ENCODE measurements at regions not wholly inside any gene's neighbourhood (a gene's known extent, or its start where the extent isn't known, plus 50 kb on each side); places are given as distances from the start of the nearest gene placed in this dataset.

GRCh38 chr2:56099963-56100362 is 83.8 kb upstream of the CCDC85A start:
- DNase-seq (ENCODE audit: insufficient read length, low spot score) (no peak), FAIRE-seq (no peak)

GRCh38 chr2:56100791-56101312 is 82.9 kb upstream of the CCDC85A start:
- FAIRE-seq (no peak), DNase-seq (ENCODE audit: insufficient read length, low spot score) (no peak)
- no peak for TF ChIP-seq POLR2A (IDR thresholded peaks at IDR 0.05; ENCODE audit: low read depth, low read length)

More at GRCh38 chr2:56099963-56100362, 83.8 kb upstream of the CCDC85A start:
- TF ChIP-seq POLR2A (IDR thresholded peaks at IDR 0.05; ENCODE audit: low read depth, low read length) = no peak

- FAIRE-seq (no peak), DNase-seq (ENCODE audit: insufficient read length, low spot score) (no peak)
- no peak for TF ChIP-seq POLR2A (IDR thresholded peaks at IDR 0.05; ENCODE audit: low read depth, low read length)
Observed at GRCh38 chr2:56102098-56102497, 81.7 kb upstream of the CCDC85A start.

GRCh38 chr2:56102866-56103265 is 80.9 kb upstream of the CCDC85A start:
- DNase-seq (ENCODE audit: insufficient read length, low spot score) (no peak), FAIRE-seq (no peak)
- no peak for TF ChIP-seq POLR2A (IDR thresholded peaks at IDR 0.05; ENCODE audit: low read depth, low read length)

- FAIRE-seq (no peak), DNase-seq (ENCODE audit: insufficient read length, low spot score) (no peak)
- no peak for TF ChIP-seq POLR2A (IDR thresholded peaks at IDR 0.05; ENCODE audit: low read depth, low read length)
Observed at GRCh38 chr2:56104962-56105361, 78.8 kb upstream of the CCDC85A start.

GRCh38 chr2:56107502-56108220 is 76.1 kb upstream of the CCDC85A start:
- no peak for FAIRE-seq
- no peak for TF ChIP-seq POLR2A (IDR thresholded peaks at IDR 0.05; ENCODE audit: low read depth, low read length)
- no peak for DNase-seq (ENCODE audit: insufficient read length, low spot score)

- no peak for DNase-seq (ENCODE audit: insufficient read length, low spot score)
- no peak for TF ChIP-seq POLR2A (IDR thresholded peaks at IDR 0.05; ENCODE audit: low read depth, low read length)
- FAIRE-seq = no peak
Observed at GRCh38 chr2:56108806-56109205, 75.0 kb upstream of the CCDC85A start.

GRCh38 chr2:56109994-56110393 is 73.8 kb upstream of the CCDC85A start:
- FAIRE-seq = no peak
- DNase-seq (ENCODE audit: insufficient read length, low spot score) = no peak
- no peak for TF ChIP-seq POLR2A (IDR thresholded peaks at IDR 0.05; ENCODE audit: low read depth, low read length)

- DNase-seq (ENCODE audit: insufficient read length, low spot score) (no peak), FAIRE-seq (no peak)
- TF ChIP-seq POLR2A (IDR thresholded peaks at IDR 0.05; ENCODE audit: low read depth, low read length) = no peak
Observed at GRCh38 chr2:56113382-56113975, 70.3 kb upstream of the CCDC85A start.

GRCh38 chr2:56117764-56118163 is 66.0 kb upstream of the CCDC85A start:
- DNase-seq (ENCODE audit: insufficient read length, low spot score) (no peak), FAIRE-seq (no peak)
- no peak for TF ChIP-seq POLR2A (IDR thresholded peaks at IDR 0.05; ENCODE audit: low read depth, low read length)

- TF ChIP-seq POLR2A (IDR thresholded peaks at IDR 0.05; ENCODE audit: low read depth, low read length) = no peak
- FAIRE-seq = no peak
Observed at GRCh38 chr2:56118474-56118873, 65.3 kb upstream of the CCDC85A start.

GRCh38 chr2:56121995-56122394 is 61.8 kb upstream of the CCDC85A start:
- TF ChIP-seq POLR2A (IDR thresholded peaks at IDR 0.05; ENCODE audit: low read depth, low read length) = no peak
- no peak for FAIRE-seq

More at GRCh38 chr2:56118474-56118873, 65.3 kb upstream of the CCDC85A start:
- no peak for DNase-seq (ENCODE audit: insufficient read length, low spot score)

GRCh38 chr2:56123538-56123937 is 60.3 kb upstream of the CCDC85A start:
- FAIRE-seq (no peak), DNase-seq (ENCODE audit: insufficient read length, low spot score) (no peak)
- no peak for TF ChIP-seq POLR2A (IDR thresholded peaks at IDR 0.05; ENCODE audit: low read depth, low read length)

More at GRCh38 chr2:56121995-56122394, 61.8 kb upstream of the CCDC85A start:
- DNase-seq (ENCODE audit: insufficient read length, low spot score) = no peak

GRCh38 chr2:56127010-56127409 is 56.8 kb upstream of the CCDC85A start:
- FAIRE-seq (no peak), DNase-seq (ENCODE audit: insufficient read length, low spot score) (no peak)
- TF ChIP-seq POLR2A (IDR thresholded peaks at IDR 0.05; ENCODE audit: low read depth, low read length) = no peak
